CD14-positive monocyte (primary cell): ENCODE measurements at regions not wholly inside any gene's neighbourhood (a gene's known extent, or its start where the extent isn't known, plus 50 kb on each side); places are given as distances from the start of the nearest gene placed in this dataset.

Source experiments
- DNase-seq, 3 donors: peaks; one replicate each; pipeline ENCODE4 v3.0.0-alpha.2; 2011 to 2022
- H2AFZ ChIP-seq: 2 replicates; pipeline ENCODE4 v1.6.0; 2012; ENCODE audit warnings: mild to moderate bottlenecking, low read depth, low read length, inconsistent platforms; ENCODE audit not compliant: insufficient read depth, poor library complexity, severe bottlenecking
- H3K27ac ChIP-seq, 2 donors: 1 replicate in 1 of 2; 2 replicates in 1 of 2; pipeline ENCODE4 v1.5.1; 2012 to 2013; ENCODE audit warnings: low read length in 2 of 2, control low read depth in 1 of 2, inconsistent platforms in 1 of 2, low read depth in 1 of 2, mild to moderate bottlenecking in 1 of 2
- H3K27me3 ChIP-seq, 2 donors: one replicate each; pipeline versions ENCODE4 v1.6.0 to v1.6.1; 2011 to 2013; ENCODE audit warnings: low read length in 2 of 2; ENCODE audit not compliant: control insufficient read depth in 2 of 2, insufficient read depth in 2 of 2
- H3K36me3 ChIP-seq, 2 donors: replicated peaks in 1 of 2; 1 replicate in 1 of 2; 2 replicates in 1 of 2; pipeline versions ENCODE4 v1.5.1 to v1.6.1; 2012 to 2013; ENCODE audit warnings: low read length in 2 of 2, control low read depth in 1 of 2, inconsistent platforms in 1 of 2, mild to moderate bottlenecking in 1 of 2; ENCODE audit not compliant: insufficient read depth in 2 of 2, control insufficient read depth in 1 of 2
- H3K4me1 ChIP-seq, 2 donors: 1 replicate in 1 of 2; 2 replicates in 1 of 2; pipeline versions ENCODE4 v1.5.1 to v1.6.1; 2012 to 2013; ENCODE audit warnings: low read length in 2 of 2, control low read depth in 1 of 2, inconsistent platforms in 1 of 2, mild to moderate bottlenecking in 1 of 2, moderate library complexity in 1 of 2; ENCODE audit not compliant: insufficient read depth in 2 of 2, control insufficient read depth in 1 of 2
- H3K4me2 ChIP-seq: replicated peaks from 2 replicates; pipeline ENCODE3; 2012; ENCODE audit warnings: low read length, moderate library complexity, mild to moderate bottlenecking; ENCODE audit not compliant: poor library complexity, severe bottlenecking; ENCODE audit errors: extremely low read depth
- H3K4me3 ChIP-seq, 3 experiments: fragments of 200-600 bp in 1 of 3; sonication (generic) in 1 of 3; replicated peaks in 1 of 3; 1 replicate in 2 of 3; 2 replicates in 1 of 3; pipeline ENCODE4 v1.5.1; 2011 to 2013; ENCODE audit warnings: low read length in 3 of 3, mild to moderate bottlenecking in 3 of 3, control low read depth in 2 of 3, low read depth in 2 of 3, inconsistent platforms in 1 of 3, moderate library complexity in 1 of 3
- H3K79me2 ChIP-seq: 2 replicates; pipeline ENCODE4 v1.6.0; 2012; ENCODE audit warnings: mild to moderate bottlenecking, control low read depth, inconsistent platforms, low read length, moderate library complexity; ENCODE audit not compliant: insufficient read depth
- H3K9ac ChIP-seq: 2 replicates; pipeline ENCODE4 v1.6.0; 2017; ENCODE audit warnings: low read length, mild to moderate bottlenecking; ENCODE audit not compliant: insufficient read depth, poor library complexity, severe bottlenecking
- H3K9me3 ChIP-seq, 2 donors: replicated peaks in 1 of 2; 1 replicate in 1 of 2; 2 replicates in 1 of 2; pipeline versions ENCODE4 v1.5.1 to v1.6.1; 2012 to 2013; ENCODE audit warnings: low read length in 2 of 2, control low read depth in 1 of 2; ENCODE audit not compliant: control insufficient read depth in 1 of 2, insufficient read depth in 1 of 2
- H4K20me1 ChIP-seq: 2 replicates; pipeline ENCODE4 v1.6.0; 2012; ENCODE audit warnings: mild to moderate bottlenecking, low read length, control low read depth, moderate library complexity; ENCODE audit not compliant: insufficient read depth
- H3K27ac Mint-ChIP-seq, 7 donors: one replicate each; pipeline ENCODE4 v1.8.0; 2020; ENCODE audit warnings: mild to moderate bottlenecking in 7 of 7, mixed read lengths in 7 of 7, moderate library complexity in 6 of 7, inconsistent platforms in 2 of 7
- H3K27me3 Mint-ChIP-seq, 3 donors: one replicate each; pipeline ENCODE4 v1.8.0; 2021 to 2022; ENCODE audit warnings: low read depth in 3 of 3, mild to moderate bottlenecking in 3 of 3, mixed read lengths in 3 of 3, moderate library complexity in 3 of 3, inconsistent platforms in 1 of 3
- H3K36me3 Mint-ChIP-seq, 2 donors: one replicate each; pipeline ENCODE4 v1.8.0; 2020; ENCODE audit warnings: mixed read lengths in 2 of 2, inconsistent platforms in 1 of 2, mild to moderate bottlenecking in 1 of 2
- H3K4me1 Mint-ChIP-seq: one replicate; pipeline ENCODE4 v1.8.0; 2020; ENCODE audit warnings: mild to moderate bottlenecking, mixed read lengths
- H3K4me3 Mint-ChIP-seq, 2 donors: one replicate each; pipeline ENCODE4 v1.8.0; 2020; ENCODE audit warnings: mild to moderate bottlenecking in 2 of 2, mixed read lengths in 2 of 2, moderate library complexity in 1 of 2
- H3K9me3 Mint-ChIP-seq, 7 donors: one replicate each; pipeline ENCODE4 v1.8.0; 2020 to 2022; ENCODE audit warnings: mixed read lengths in 7 of 7, mild to moderate bottlenecking in 6 of 7, moderate library complexity in 6 of 7, inconsistent platforms in 2 of 7
- CTCF ChIP-seq: fragments of 200-600 bp; IDR thresholded peaks from one replicate; pipeline ENCODE4 v1.8.0; 2022; ENCODE audit warnings: antibody characterized with exemption, mild to moderate bottlenecking
- WGBS: methylation state at CpG from one replicate; pipeline ENCODE4 v1.1.5; 2013; ENCODE audit warnings: missing lambda C conversion rate; ENCODE audit not compliant: insufficient coverage; 5-methylcytosine and 5-hydroxymethylcytosine counted together
- intact Hi-C, 2 donors: fragments of 100-400 bp; cut with micrococcal nuclease; formaldehyde crosslinking; loops; one replicate each; pipeline versions ENCODE4 v1.15.0 to v1.15.1; 2023

- no peaks in the 10 kb centered on the region for H3K27me3 ChIP-seq
- no peak overlapping the region for H2AFZ ChIP-seq
- H3K4me3 Mint-ChIP-seq = no peak overlapping the region
- H4K20me1 ChIP-seq = no peaks in the 10 kb centered on the region
- no peaks in the 10 kb centered on the region for H3K36me3 Mint-ChIP-seq
- no peaks in the 10 kb centered on the region for H3K4me1 ChIP-seq
- no peak overlapping the region for H3K27ac Mint-ChIP-seq
- DNase-seq = no peak
- no peaks in the 10 kb centered on the region for H3K79me2 ChIP-seq
- no peak overlapping the region for H3K4me3 ChIP-seq
- peaks cover 0 to 4% (median 0%) of the 10 kb centered on the region in 7 donors for H3K9me3 Mint-ChIP-seq
- H3K4me2 ChIP-seq = no peak overlapping the region
- no peaks in the 10 kb centered on the region for H3K36me3 ChIP-seq
- no peak overlapping the region for H3K9ac ChIP-seq
- H3K9me3 ChIP-seq = no peaks in the 10 kb centered on the region
- TF ChIP-seq CTCF = no peak
- WGBS = 80% methylated on average over 1 of the region's 2 CpGs
- H3K4me1 Mint-ChIP-seq = no peaks in the 10 kb centered on the region
- intact Hi-C loops = no loop called here
- no peak overlapping the region for H3K27ac ChIP-seq
- no peaks in the 10 kb centered on the region for H3K27me3 Mint-ChIP-seq
Observed at GRCh38 chr5:39992617-39993202, 567.9 kb upstream of the DAB2 start.

- H3K27ac ChIP-seq = no peak overlapping the region
- no peaks in the 10 kb centered on the region for H3K4me1 ChIP-seq
- H3K9ac ChIP-seq = no peak overlapping the region
- Mint-ChIP-seq H3K27me3 (no peaks in the 10 kb centered on the region), H3K4me1 (no peaks in the 10 kb centered on the region), H3K4me3 (no peak overlapping the region), H3K27ac (no peak overlapping the region), H3K9me3 (peaks cover 0 to 5% (median 0%) of the 10 kb centered on the region in 7 donors), H3K36me3 (no peaks in the 10 kb centered on the region)
- intact Hi-C loops = no loop called here
- TF ChIP-seq CTCF = no peak
- H4K20me1 ChIP-seq = no peaks in the 10 kb centered on the region
- no peak overlapping the region for H2AFZ ChIP-seq
- DNase-seq = no peak
- no peak overlapping the region for H3K4me2 ChIP-seq
- H3K79me2 ChIP-seq = no peaks in the 10 kb centered on the region
- H3K4me3 ChIP-seq = no peak overlapping the region
- H3K9me3 ChIP-seq = no peaks in the 10 kb centered on the region
- H3K36me3 ChIP-seq = no peaks in the 10 kb centered on the region
- H3K27me3 ChIP-seq = no peaks in the 10 kb centered on the region
- no CpG with 5 or more reads among the region's 2 CpGs for WGBS
Observed at GRCh38 chr5:39986614-39987013, 561.8 kb upstream of the DAB2 start.
